GM12892 (cell line): ENCODE measurements at regions not wholly inside any gene's neighbourhood (a gene's known extent, or its start where the extent isn't known, plus 50 kb on each side); places are given as distances from the start of the nearest gene placed in this dataset.

ENCODE experiments used
- DNase-seq: peaks from one replicate; pipeline ENCODE4 v3.0.0; 2011; ENCODE audit not compliant: insufficient read length
- FAIRE-seq: peaks from 2 replicates; lab custom pipeline; 2011; peaks lifted over from hg19 to GRCh38; lab: Jason Lieb, UNC
- POLR2A ChIP-seq: IDR thresholded peaks from 2 replicates; pipeline ENCODE4 v1.6.1; 2011; ENCODE audit warnings: low read depth, low read length, control low read depth
- POLR2AphosphoS5 ChIP-seq: IDR thresholded peaks from 2 replicates; pipeline ENCODE4 v1.6.1; 2011; ENCODE audit warnings: low read depth, low read length, control low read depth
- TAF1 ChIP-seq: IDR thresholded peaks from 2 replicates; pipeline ENCODE4 v1.6.1; 2011; ENCODE audit warnings: low read depth, mild to moderate bottlenecking, control low read depth, low read length, borderline replicate concordance

DNA sequence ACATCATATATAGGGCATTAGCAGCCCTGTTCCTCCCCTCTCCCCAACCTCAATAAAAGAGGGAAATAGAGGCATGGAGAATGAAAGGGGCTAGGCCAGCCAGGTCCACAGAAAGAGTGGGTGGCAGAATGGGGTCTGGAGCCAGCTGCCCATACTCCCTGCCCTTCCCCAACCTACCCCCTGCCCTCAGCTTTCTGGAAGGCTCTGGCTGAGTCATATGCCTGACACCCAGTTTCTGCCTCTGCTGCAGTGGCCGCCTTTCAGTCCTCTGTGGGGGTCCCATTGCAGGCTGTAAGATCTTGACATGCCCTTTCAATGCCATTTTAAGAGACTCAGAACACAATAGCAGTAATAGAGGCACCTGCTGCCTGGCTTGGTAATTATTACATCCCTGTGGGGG, 95.7 kb downstream of the LINGO1 start:
- TF ChIP-seq TAF1 = no peak
- no peak for TF ChIP-seq POLR2A
- no peak for TF ChIP-seq POLR2AphosphoS5
- DNase-seq (no peak), FAIRE-seq (no peak)

GRCh38 chr15:77535845-77536244, 96.9 kb downstream of the LINGO1 start:
- DNase-seq = no peak
- TF ChIP-seq POLR2AphosphoS5 (no peak), POLR2A (no peak), TAF1 (no peak)
- FAIRE-seq = no peak
